Kidney (tissue), 13 donors: ENCODE measurements at regions not wholly inside any gene's neighbourhood (a gene's known extent, or its start where the extent isn't known, plus 50 kb on each side); places are given as distances from the start of the nearest gene placed in this dataset.

Experiments
- DNase-seq, 5 donors: peaks; one replicate each; pipeline ENCODE4 v3.0.0-alpha.2; 2013 to 2020
- FAIRE-seq: peaks from 2 replicates; lab custom pipeline; 2012; peaks lifted over from hg19 to GRCh38; lab: Jason Lieb, UNC
- H3K27ac ChIP-seq, 2 donors: one replicate each; pipeline ENCODE4 v1.7.0; 2013; ENCODE audit warnings: low read depth in 2 of 2, low read length in 2 of 2, inconsistent platforms in 1 of 2
- H3K27me3 ChIP-seq: one replicate; pipeline ENCODE4 v1.7.1; 2013; ENCODE audit warnings: low read length, inconsistent platforms; ENCODE audit not compliant: control insufficient read depth, insufficient read depth
- H3K36me3 ChIP-seq, 3 donors: one replicate each; pipeline versions ENCODE4 v1.7.0 to v1.7.1; 2013; ENCODE audit warnings: low read length in 3 of 3, control low read depth in 1 of 3, inconsistent platforms in 1 of 3; ENCODE audit not compliant: insufficient read depth in 3 of 3, control insufficient read depth in 2 of 3
- H3K4me1 ChIP-seq, 3 donors: one replicate each; pipeline versions ENCODE4 v1.7.0 to v1.7.1; 2013; ENCODE audit warnings: low read length in 3 of 3, inconsistent platforms in 1 of 3, low read depth in 1 of 3; ENCODE audit not compliant: control insufficient read depth in 2 of 3, insufficient read depth in 2 of 3
- H3K4me3 ChIP-seq, 3 donors: one replicate each; pipeline versions ENCODE4 v1.7.0 to v1.8.1; 2013; ENCODE audit warnings: low read length in 3 of 3, control low read depth in 1 of 3, inconsistent platforms in 1 of 3
- H3K9ac ChIP-seq, 3 donors: one replicate each; pipeline versions ENCODE4 v1.7.0 to v1.7.1; 2013; ENCODE audit warnings: low read length in 3 of 3, control low read depth in 1 of 3, inconsistent platforms in 1 of 3
- H3K9me3 ChIP-seq, 3 donors: one replicate each; pipeline versions ENCODE4 v1.7.0 to v1.7.1; 2013; ENCODE audit warnings: low read length in 3 of 3, control low read depth in 1 of 3, inconsistent platforms in 1 of 3; ENCODE audit not compliant: control insufficient read depth in 2 of 3, insufficient read depth in 1 of 3
- intact Hi-C: fragments of 100-400 bp; cut with DNase I; formaldehyde crosslinking; loops from one replicate; pipeline ENCODE4 v1.11.1; 2022
- TF ChIP-seq, protein P1 (sequence below): IDR thresholded peaks from 3 replicates; pipeline ENCODE4 v1.5.1; 2012; ENCODE audit warnings: mild to moderate bottlenecking, moderate library complexity, borderline replicate concordance; ENCODE audit not compliant: insufficient read depth; ENCODE audit errors: extremely low read depth
- donor health status: control.
- donor health status: control.
- donor health status: control.
- donor health status: control.
- donor health status: control.
- donor health status: DM: yes; HTN: yes; CAD: no.
- donor health status: Normal renal cell carcinoma (clear cell type).

- H3K4me3 ChIP-seq = no peak overlapping the region
- no peak overlapping the region for H3K27ac ChIP-seq
- peaks cover 0 to 6% (median 0%) of the 10 kb centered on the region in 3 donors for H3K4me1 ChIP-seq
- intact Hi-C loops = no loop called here
- H3K36me3 ChIP-seq = no peaks in the 10 kb centered on the region
- H3K9ac ChIP-seq = no peak overlapping the region
- TF ChIP-seq, protein P1, sequence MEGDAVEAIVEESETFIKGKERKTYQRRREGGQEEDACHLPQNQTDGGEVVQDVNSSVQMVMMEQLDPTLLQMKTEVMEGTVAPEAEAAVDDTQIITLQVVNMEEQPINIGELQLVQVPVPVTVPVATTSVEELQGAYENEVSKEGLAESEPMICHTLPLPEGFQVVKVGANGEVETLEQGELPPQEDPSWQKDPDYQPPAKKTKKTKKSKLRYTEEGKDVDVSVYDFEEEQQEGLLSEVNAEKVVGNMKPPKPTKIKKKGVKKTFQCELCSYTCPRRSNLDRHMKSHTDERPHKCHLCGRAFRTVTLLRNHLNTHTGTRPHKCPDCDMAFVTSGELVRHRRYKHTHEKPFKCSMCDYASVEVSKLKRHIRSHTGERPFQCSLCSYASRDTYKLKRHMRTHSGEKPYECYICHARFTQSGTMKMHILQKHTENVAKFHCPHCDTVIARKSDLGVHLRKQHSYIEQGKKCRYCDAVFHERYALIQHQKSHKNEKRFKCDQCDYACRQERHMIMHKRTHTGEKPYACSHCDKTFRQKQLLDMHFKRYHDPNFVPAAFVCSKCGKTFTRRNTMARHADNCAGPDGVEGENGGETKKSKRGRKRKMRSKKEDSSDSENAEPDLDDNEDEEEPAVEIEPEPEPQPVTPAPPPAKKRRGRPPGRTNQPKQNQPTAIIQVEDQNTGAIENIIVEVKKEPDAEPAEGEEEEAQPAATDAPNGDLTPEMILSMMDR = no peak
- DNase-seq (peak in 1 of 5 donors; percentile 24), FAIRE-seq (peak; percentile 19)
- H3K27me3 ChIP-seq = no peaks in the 10 kb centered on the region
- H3K9me3 ChIP-seq = no peaks in the 10 kb centered on the region
Measured at GRCh38 chr7:81624650-81625631, 144.9 kb downstream of the HGF start.

DNA sequence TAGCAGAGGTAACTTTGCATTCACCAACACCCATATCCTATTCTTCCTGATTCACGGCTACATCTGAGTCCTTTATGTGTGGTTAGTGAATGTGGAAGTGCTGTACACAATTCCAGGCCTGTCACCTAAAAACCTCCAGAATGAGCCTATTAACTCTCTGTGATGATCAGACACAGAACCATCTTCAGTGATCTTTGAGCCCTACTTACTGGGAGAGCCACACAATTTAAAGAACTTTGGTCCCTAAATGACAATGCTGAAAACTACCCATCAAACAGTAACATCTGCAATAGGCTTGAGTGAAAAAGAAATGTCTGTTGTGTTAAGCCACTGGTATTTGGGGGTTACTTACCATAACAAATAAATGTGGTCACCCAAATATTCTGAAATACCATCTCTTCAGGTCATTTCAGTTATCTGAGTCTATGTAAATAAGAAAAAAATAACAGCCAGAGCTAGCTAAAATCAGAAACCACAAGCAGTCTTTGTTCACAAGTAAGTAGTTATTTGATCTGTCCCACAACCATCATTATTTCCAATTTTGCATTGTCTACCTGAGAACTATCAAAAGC is 145.7 kb downstream of the HGF start:
- DNase-seq (no peak), FAIRE-seq (no peak)
- Histone ChIP-seq H3K4me3 (no peak overlapping the region), H3K9me3 (no peaks in the 10 kb centered on the region), H3K4me1 (peaks cover 0 to 6% (median 0%) of the 10 kb centered on the region in 3 donors), H3K36me3 (no peaks in the 10 kb centered on the region), H3K9ac (no peak overlapping the region), H3K27ac (no peak overlapping the region), H3K27me3 (no peaks in the 10 kb centered on the region)
- intact Hi-C loops = no loop called here
- TF ChIP-seq, protein P1 = no peak

GRCh38 chr7:81623251-81623855 is 146.5 kb downstream of the HGF start:
- DNase-seq (no peak), FAIRE-seq (no peak)
- H3K36me3 ChIP-seq = no peaks in the 10 kb centered on the region
- H3K4me1 ChIP-seq = peaks cover 0 to 6% (median 0%) of the 10 kb centered on the region in 3 donors
- H3K9ac ChIP-seq = no peak overlapping the region
- TF ChIP-seq, protein P1 = no peak
- H3K27me3 ChIP-seq = no peaks in the 10 kb centered on the region
- intact Hi-C loops = no loop called here
- H3K27ac ChIP-seq = no peak overlapping the region
- H3K9me3 ChIP-seq = no peaks in the 10 kb centered on the region
- H3K4me3 ChIP-seq = no peak overlapping the region
